Testis (tissue), 2 donors: ENCODE measurements at regions not wholly inside any gene's neighbourhood (a gene's known extent, or its start where the extent isn't known, plus 50 kb on each side); places are given as distances from the start of the nearest gene placed in this dataset.

Source experiments
- DNase-seq: peaks from one replicate; pipeline ENCODE4 v3.0.0-alpha.2; 2019
- H3K27ac ChIP-seq, 2 donors: fragments of 200-600 bp; sonication (generic); one replicate each; pipeline ENCODE4 v1.5.1; 2019
- H3K27me3 ChIP-seq: fragments of 200-600 bp; sonication (generic); one replicate; pipeline ENCODE4 v1.5.1; 2019
- H3K36me3 ChIP-seq: fragments of 200-600 bp; sonication (generic); one replicate; pipeline ENCODE4 v1.5.1; 2017; ENCODE audit warnings: low read depth; ENCODE audit errors: missing control alignments
- H3K4me1 ChIP-seq: fragments of 200-600 bp; sonication (generic); one replicate; pipeline ENCODE4 v1.5.1; 2019
- H3K4me3 ChIP-seq, 2 donors: fragments of 200-600 bp; sonication (generic); one replicate each; pipeline ENCODE4 v1.5.1; 2017 to 2019
- H3K9me3 ChIP-seq: fragments of 200-600 bp; sonication (generic); one replicate; pipeline ENCODE4 v1.5.1; 2017
- POLR2A ChIP-seq: fragments of 450-650 bp; IDR thresholded peaks from one replicate; pipeline ENCODE4 v1.6.1; 2017; ENCODE audit warnings: antibody characterized with exemption, mild to moderate bottlenecking, moderate library complexity
- WGBS, 2 donors: methylation state at CpG; one replicate each; pipeline ENCODE4 v1.1.5; 2018; 5-methylcytosine and 5-hydroxymethylcytosine counted together
- intact Hi-C: fragments of 100-400 bp; cut with DNase I; formaldehyde crosslinking; loops from one replicate; pipeline ENCODE4 v1.15.1; 2023; ENCODE audit warnings: low total_unique reads
- TF ChIP-seq, protein P1 (sequence below), 3 experiments: fragments of 450-650 bp in 2 of 3; fragments of 200-600 bp in 1 of 3; sonication (generic) in 1 of 3; IDR thresholded peaks; one replicate each; pipeline ENCODE4 v1.5.1; 2016 to 2019; ENCODE audit warnings: antibody characterized with exemption in 3 of 3, mild to moderate bottlenecking in 2 of 3, moderate library complexity in 1 of 3

GRCh38 chr4:66906314-66906713, 639.0 kb downstream of the CENPC start:
- H3K27me3 ChIP-seq: no peaks in the 10 kb centered on the region
- no peak for DNase-seq
- no peak for TF ChIP-seq POLR2A
- TF ChIP-seq, protein P1, sequence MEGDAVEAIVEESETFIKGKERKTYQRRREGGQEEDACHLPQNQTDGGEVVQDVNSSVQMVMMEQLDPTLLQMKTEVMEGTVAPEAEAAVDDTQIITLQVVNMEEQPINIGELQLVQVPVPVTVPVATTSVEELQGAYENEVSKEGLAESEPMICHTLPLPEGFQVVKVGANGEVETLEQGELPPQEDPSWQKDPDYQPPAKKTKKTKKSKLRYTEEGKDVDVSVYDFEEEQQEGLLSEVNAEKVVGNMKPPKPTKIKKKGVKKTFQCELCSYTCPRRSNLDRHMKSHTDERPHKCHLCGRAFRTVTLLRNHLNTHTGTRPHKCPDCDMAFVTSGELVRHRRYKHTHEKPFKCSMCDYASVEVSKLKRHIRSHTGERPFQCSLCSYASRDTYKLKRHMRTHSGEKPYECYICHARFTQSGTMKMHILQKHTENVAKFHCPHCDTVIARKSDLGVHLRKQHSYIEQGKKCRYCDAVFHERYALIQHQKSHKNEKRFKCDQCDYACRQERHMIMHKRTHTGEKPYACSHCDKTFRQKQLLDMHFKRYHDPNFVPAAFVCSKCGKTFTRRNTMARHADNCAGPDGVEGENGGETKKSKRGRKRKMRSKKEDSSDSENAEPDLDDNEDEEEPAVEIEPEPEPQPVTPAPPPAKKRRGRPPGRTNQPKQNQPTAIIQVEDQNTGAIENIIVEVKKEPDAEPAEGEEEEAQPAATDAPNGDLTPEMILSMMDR (IDR thresholded peaks at IDR 0.05): no peak
- intact Hi-C loops: no loop called here
- WGBS, 2 donors: 49 to 53% methylated on average over 2 of the region's 2 CpGs
- H3K4me3 ChIP-seq: no peak overlapping the region
- no peak overlapping the region for H3K27ac ChIP-seq
- no peaks in the 10 kb centered on the region for H3K9me3 ChIP-seq
- no peaks in the 10 kb centered on the region for H3K36me3 ChIP-seq
- H3K4me1 ChIP-seq: no peaks in the 10 kb centered on the region

DNA sequence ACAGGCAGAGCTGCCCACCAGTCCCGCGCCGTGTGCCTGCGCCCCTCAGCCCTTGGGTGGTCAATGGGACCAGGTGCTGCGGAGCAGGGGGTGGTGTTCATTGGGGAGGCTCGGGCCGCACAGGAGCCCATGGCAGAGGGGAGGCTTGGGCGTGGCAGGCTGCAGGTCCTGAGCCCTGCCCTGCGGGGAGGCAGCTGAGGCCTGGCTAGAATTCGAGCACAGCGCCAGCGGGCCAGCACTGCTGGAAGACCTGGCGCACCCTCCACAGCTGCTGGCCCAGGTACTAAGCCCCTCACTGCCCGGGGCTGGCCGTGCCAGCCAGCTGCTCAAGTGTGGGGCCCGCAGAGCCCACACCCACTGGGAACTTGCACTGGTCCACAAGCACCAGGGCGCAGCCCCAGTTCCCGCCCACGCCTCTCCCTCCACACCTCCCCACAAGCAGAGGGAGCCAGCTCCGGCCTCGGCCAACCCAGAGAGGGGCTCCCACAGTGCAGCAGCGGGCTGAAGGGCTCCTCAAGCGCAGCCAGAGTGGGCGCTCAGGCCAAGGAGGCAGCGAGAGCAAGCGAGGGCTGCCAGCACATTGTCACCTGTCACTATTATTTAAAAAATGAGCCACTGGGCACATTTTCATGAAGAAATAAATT, 645.8 kb downstream of the CENPC start:
- WGBS, 2 donors: 95 to 96% methylated on average over 13 to 26 of the region's 26 CpGs
- Histone ChIP-seq H3K36me3 (no peaks in the 10 kb centered on the region), H3K27me3 (no peaks in the 10 kb centered on the region), H3K4me3 (no peak overlapping the region), H3K9me3 (no peaks in the 10 kb centered on the region), H3K27ac (no peak overlapping the region), H3K4me1 (no peaks in the 10 kb centered on the region)
- no peak for DNase-seq
- TF ChIP-seq POLR2A: no peak
- TF ChIP-seq, protein P1 (IDR thresholded peaks at IDR 0.05): no peak
- intact Hi-C loops: no loop called here

- H3K4me3 ChIP-seq: no peak overlapping the region
- H3K4me1 ChIP-seq: no peaks in the 10 kb centered on the region
- no peaks in the 10 kb centered on the region for H3K9me3 ChIP-seq
- no peak overlapping the region for H3K27ac ChIP-seq
- no peaks in the 10 kb centered on the region for H3K27me3 ChIP-seq
- TF ChIP-seq, protein P1 (IDR thresholded peaks at IDR 0.05): no peak
- TF ChIP-seq POLR2A: no peak
- 84 to 85% methylated on average over 1 of the region's 1 CpG for WGBS, 2 donors
- intact Hi-C loops: no loop called here
- DNase-seq: no peak
- H3K36me3 ChIP-seq: no peaks in the 10 kb centered on the region
Measured at GRCh38 chr4:66893807-66894206, 651.5 kb downstream of the CENPC start.

DNA sequence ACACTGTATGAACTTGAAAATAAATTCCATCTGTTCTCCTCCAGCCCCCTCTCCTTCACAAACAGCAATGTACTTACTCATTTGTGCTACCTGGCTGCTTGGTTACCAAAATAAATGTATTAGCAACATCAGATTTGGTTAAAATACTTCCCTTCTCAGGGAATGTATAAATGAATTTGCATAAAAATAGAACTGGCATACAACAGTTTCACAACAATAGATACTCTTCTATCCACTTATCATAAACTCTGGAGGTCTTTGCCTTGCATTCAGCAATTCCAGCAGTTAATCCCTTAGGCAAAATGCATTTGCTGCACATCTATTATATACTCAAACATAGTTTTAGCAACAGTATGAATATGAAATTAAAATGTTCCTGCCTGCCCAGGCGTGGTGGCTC, 658.2 kb downstream of the CENPC start:
- no peak overlapping the region for H3K27ac ChIP-seq
- H3K4me3 ChIP-seq: no peak overlapping the region
- TF ChIP-seq, protein P1 (IDR thresholded peaks at IDR 0.05): no peak
- TF ChIP-seq POLR2A: no peak
- intact Hi-C loops: no loop called here
- H3K27me3 ChIP-seq: no peaks in the 10 kb centered on the region
- DNase-seq: no peak
- H3K4me1 ChIP-seq: no peaks in the 10 kb centered on the region
- no peaks in the 10 kb centered on the region for H3K9me3 ChIP-seq
- 84 to 93% methylated on average over 1 of the region's 1 CpG for WGBS, 2 donors
- H3K36me3 ChIP-seq: no peaks in the 10 kb centered on the region

- no peaks in the 10 kb centered on the region for H3K4me1 ChIP-seq
- DNase-seq: no peak
- no peaks in the 10 kb centered on the region for H3K27me3 ChIP-seq
- no peaks in the 10 kb centered on the region for H3K36me3 ChIP-seq
- no peak overlapping the region for H3K4me3 ChIP-seq
- WGBS, 2 donors: 63 to 68% methylated on average over 1 of the region's 1 CpG
- intact Hi-C loops: no loop called here
- no peak for TF ChIP-seq POLR2A
- TF ChIP-seq, protein P1 (IDR thresholded peaks at IDR 0.05): no peak
- H3K27ac ChIP-seq: no peak overlapping the region
- no peaks in the 10 kb centered on the region for H3K9me3 ChIP-seq
Measured at GRCh38 chr4:66885501-66886165, 659.7 kb downstream of the CENPC start.
